ENCODE measurements at regions not wholly inside any gene's neighbourhood (a gene's known extent, or its start where the extent isn't known, plus 50 kb on each side); places are given as distances from the start of the nearest gene placed in this dataset.

DNA sequence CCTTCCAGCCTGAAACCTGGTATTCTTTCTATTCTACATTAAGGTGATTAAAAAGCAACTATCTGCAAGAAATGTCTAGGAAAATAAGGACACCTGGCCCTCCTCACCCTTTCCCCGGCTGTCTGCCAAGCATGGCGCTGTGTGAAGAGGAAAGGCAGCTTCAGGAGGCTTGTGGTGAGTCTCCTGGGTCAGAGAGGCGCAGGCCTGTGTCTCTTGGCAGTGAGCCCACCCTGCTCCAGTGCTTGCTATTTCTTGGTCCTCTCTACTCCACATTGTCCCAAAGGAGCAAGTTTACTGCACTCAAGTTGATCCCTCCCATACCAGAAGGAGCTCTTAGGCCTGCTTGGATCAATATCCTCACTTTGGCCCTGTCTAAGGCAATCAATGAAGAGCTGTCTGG is 520.7 kb upstream of the B3GAT1 start:
- TF ChIP-seq POLR2A (IDR thresholded peaks at IDR 0.05): no peak
- TF ChIP-seq, protein P1, sequence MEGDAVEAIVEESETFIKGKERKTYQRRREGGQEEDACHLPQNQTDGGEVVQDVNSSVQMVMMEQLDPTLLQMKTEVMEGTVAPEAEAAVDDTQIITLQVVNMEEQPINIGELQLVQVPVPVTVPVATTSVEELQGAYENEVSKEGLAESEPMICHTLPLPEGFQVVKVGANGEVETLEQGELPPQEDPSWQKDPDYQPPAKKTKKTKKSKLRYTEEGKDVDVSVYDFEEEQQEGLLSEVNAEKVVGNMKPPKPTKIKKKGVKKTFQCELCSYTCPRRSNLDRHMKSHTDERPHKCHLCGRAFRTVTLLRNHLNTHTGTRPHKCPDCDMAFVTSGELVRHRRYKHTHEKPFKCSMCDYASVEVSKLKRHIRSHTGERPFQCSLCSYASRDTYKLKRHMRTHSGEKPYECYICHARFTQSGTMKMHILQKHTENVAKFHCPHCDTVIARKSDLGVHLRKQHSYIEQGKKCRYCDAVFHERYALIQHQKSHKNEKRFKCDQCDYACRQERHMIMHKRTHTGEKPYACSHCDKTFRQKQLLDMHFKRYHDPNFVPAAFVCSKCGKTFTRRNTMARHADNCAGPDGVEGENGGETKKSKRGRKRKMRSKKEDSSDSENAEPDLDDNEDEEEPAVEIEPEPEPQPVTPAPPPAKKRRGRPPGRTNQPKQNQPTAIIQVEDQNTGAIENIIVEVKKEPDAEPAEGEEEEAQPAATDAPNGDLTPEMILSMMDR (IDR thresholded peaks at IDR 0.05): no peak
- TF ChIP-seq POLR2AphosphoS5 (IDR thresholded peaks at IDR 0.05; ENCODE audit: insufficient read depth in 1 of 2, low read depth in 1 of 2): no peak

DNA sequence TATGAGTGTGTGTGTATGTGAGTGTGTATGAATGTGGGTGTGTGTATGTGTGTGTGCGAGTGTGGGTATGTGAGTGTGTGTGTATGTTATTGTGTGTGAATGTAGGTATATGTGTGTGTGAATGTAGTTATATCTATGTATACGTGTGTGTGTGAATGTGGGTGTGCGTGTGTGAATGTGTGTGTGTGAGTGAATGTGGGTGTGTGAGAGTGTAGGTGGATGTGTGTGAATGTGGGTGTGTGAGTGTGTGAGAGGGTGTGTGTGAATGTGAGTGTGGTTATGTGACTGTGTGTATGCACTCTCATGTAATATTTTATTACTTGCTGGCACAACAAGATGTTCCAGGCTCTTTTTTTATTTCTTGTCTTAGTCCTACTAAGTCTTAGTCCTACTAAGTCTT is 513.4 kb upstream of the B3GAT1 start:
- Histone ChIP-seq H3K27ac (no peak overlapping the region), H3K4me1 (no peaks in the 10 kb centered on the region), H3K4me3 (no peak overlapping the region), H3K9me3 (no peaks in the 10 kb centered on the region), H3K36me3 (no peaks in the 10 kb centered on the region), H3K27me3 (no peaks in the 10 kb centered on the region)
- no peak for DNase-seq (ENCODE audit: extremely low spot score in 2 of 2)
- TF ChIP-seq, protein P1 (IDR thresholded peaks at IDR 0.05): no peak
- no peak for TF ChIP-seq POLR2A (IDR thresholded peaks at IDR 0.05)
- intact Hi-C loops (cut with DNase I): no loop called here

More for the DNA sequence above, 520.7 kb upstream of the B3GAT1 start:
- no peak for DNase-seq (ENCODE audit: extremely low spot score in 2 of 2)
- Histone ChIP-seq H3K9me3 (no peaks in the 10 kb centered on the region), H3K4me1 (no peaks in the 10 kb centered on the region), H3K27me3 (no peaks in the 10 kb centered on the region), H3K27ac (no peak overlapping the region), H3K4me3 (no peak overlapping the region), H3K36me3 (no peaks in the 10 kb centered on the region)
- intact Hi-C loops (cut with DNase I): no loop called here

DNA sequence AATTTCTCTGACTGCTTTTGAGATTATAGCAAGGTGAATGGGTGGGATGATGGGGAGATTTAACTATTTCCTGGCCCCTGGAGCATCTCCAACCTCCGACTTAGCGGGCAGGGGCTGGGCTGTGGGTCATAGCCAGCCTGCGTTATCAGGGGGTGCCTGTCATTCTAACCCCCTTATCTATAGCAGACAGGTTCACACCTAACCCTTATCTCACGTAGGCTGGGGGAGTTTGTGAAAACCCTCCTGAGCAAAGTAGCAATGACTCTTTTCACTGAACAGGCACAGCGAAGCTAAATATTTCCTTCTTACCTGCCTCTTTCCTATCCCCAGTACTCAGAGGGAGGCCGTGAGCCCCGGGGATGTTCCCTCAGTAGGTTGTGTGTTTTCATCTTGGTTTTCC is 511.4 kb upstream of the B3GAT1 start:
- no peaks in the 10 kb centered on the region for H3K9me3 ChIP-seq
- H3K27me3 ChIP-seq: no peaks in the 10 kb centered on the region
- intact Hi-C loops (cut with DNase I): no loop called here
- H3K36me3 ChIP-seq: no peaks in the 10 kb centered on the region
- no peak for DNase-seq (ENCODE audit: extremely low spot score in 2 of 2)
- H3K4me1 ChIP-seq: no peaks in the 10 kb centered on the region
- no peak overlapping the region for H3K27ac ChIP-seq
- TF ChIP-seq, protein P1 (IDR thresholded peaks at IDR 0.05): no peak
- no peak for TF ChIP-seq POLR2A (IDR thresholded peaks at IDR 0.05)
- no peak overlapping the region for H3K4me3 ChIP-seq

DNA sequence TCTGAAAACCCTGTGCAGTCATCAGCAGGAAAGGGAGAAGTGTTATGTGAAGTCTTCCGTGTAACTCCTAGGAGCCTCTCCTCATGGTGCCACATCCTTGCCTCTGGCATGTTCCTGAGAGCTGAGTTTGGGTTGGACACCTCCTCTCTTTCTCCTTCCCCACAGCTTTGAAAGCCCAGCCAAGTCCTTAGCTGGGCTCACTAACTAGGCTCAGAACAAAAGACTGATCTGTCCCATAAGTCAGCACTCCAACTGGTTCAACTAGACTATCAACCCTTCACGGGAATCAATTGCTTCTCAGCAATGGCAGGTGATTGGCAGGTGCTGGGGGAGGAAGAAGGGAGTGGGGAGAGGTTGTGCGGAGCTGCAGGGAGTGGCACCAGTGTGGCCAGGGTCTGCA is 509.9 kb upstream of the B3GAT1 start:
- no peak for DNase-seq (ENCODE audit: extremely low spot score in 2 of 2)
- Histone ChIP-seq H3K9me3 (no peaks in the 10 kb centered on the region), H3K4me1 (no peaks in the 10 kb centered on the region), H3K27me3 (no peaks in the 10 kb centered on the region), H3K27ac (no peak overlapping the region), H3K4me3 (no peak overlapping the region), H3K36me3 (no peaks in the 10 kb centered on the region)
- intact Hi-C loops (cut with DNase I): no loop called here
- TF ChIP-seq POLR2AphosphoS5 (IDR thresholded peaks at IDR 0.05; ENCODE audit: insufficient read depth in 1 of 2, low read depth in 1 of 2) (no peak), POLR2A (IDR thresholded peaks at IDR 0.05) (no peak)
- TF ChIP-seq, protein P1 (IDR thresholded peaks at IDR 0.05): no peak

DNA sequence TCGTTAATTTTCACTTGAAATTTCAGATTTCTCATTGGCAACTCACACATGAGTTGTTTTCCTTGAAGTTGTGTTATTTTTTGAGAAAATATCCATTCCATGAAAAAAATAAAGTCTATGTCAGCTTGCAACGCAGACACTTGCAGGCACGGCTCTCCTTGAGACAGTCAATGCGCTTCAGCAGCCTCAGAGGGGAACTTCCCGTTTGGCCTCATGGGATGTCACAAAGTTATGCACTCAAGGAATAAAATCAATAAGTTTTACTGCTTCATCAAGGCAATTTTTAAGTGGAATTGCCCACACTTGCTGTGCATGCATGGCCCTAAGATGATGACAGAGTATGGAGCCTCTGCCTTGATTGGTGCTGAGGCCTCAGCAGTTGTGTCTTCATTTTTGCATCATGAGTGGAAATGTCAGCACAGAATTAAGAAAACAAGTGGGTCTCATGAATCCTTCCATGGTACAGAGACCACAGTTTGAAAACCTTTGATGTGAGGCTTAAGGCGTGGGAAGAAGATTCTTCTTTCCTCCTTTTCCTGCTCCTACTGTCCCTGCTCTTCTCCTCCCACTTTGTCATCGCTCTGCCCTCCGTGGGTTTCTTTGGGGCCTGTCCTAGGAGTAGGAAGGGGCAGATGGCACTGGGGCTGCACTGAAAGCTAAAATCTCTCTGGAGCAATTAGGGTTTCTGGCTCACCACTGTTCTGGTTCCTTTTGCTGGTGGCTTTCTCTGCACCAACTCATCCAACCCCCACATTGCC is 509.0 kb upstream of the B3GAT1 start:
- no peak overlapping the region for H3K4me3 ChIP-seq
- H3K9me3 ChIP-seq: no peaks in the 10 kb centered on the region
- H3K27ac ChIP-seq: no peak overlapping the region
- DNase-seq (ENCODE audit: extremely low spot score in 2 of 2): no peak
- TF ChIP-seq POLR2AphosphoS5 (IDR thresholded peaks at IDR 0.05; ENCODE audit: insufficient read depth in 1 of 2, low read depth in 1 of 2) (no peak), POLR2A (IDR thresholded peaks at IDR 0.05) (no peak)
- TF ChIP-seq, protein P1 (IDR thresholded peaks at IDR 0.05): no peak
- no peaks in the 10 kb centered on the region for H3K27me3 ChIP-seq
- H3K4me1 ChIP-seq: no peaks in the 10 kb centered on the region
- H3K36me3 ChIP-seq: no peaks in the 10 kb centered on the region
- intact Hi-C loops (cut with DNase I): no loop called here
